HepG2 (cell line): ENCODE measurements at regions not wholly inside any gene's neighbourhood (a gene's known extent, or its start where the extent isn't known, plus 50 kb on each side); places are given as distances from the start of the nearest gene placed in this dataset.

ENCODE experiments used
- ATAC-seq: fragments of 200-7000 bp; cut with Tn5 transposase; 3 replicates; pipeline ENCODE4 v1.9.1; 2020; ENCODE audit warnings: mild to moderate bottlenecking, moderate library complexity
- BruUV-seq: library from RNA; stranded (reverse); fragments of 400-500 nt; replicated peaks from 2 replicates; lab custom pipeline; 2021; lab: Mats Ljungman, UMichigan
- CTCF ChIA-PET: fragments of 300-600 bp; formaldehyde crosslinking; extraction: SDS; loops from one replicate; lab custom pipeline; 2021; ENCODE audit warnings: low total read pairs, inconsistent platforms, low intra/inter-chr PET ratio; lab: Yijun Ruan, JAX
- POLR2A ChIA-PET: fragments of 350-600 bp; sonication (Branson Sonifier 250); formaldehyde crosslinking; loops from one replicate; lab custom pipeline; 2020; ENCODE audit warnings: antibody characterized with exemption, inconsistent platforms; lab: Yijun Ruan, JAX
- DNase-seq: peaks from one replicate; pipeline ENCODE4 v3.0.0-alpha.2; 2015; ENCODE audit warnings: low spot score
- FAIRE-seq: peaks from 3 replicates; lab custom pipeline; 2011; peaks lifted over from hg19 to GRCh38; lab: Jason Lieb, UNC
- H2AFZ ChIP-seq: one replicate; pipeline ENCODE4 v1.6.1; 2011; ENCODE audit warnings: low read length, inconsistent platforms
- H3K27ac ChIP-seq: fragments of 300-600 bp; 3 replicates; pipeline ENCODE4 v1.8.0; 2011; ENCODE audit warnings: mixed run types, mild to moderate bottlenecking, mixed read lengths, low read length, inconsistent platforms; ENCODE audit not compliant: insufficient read depth; ENCODE audit errors: extremely low read length
- H3K27me3 ChIP-seq, 2 experiments: fragments of 200-600 bp in 1 of 2; 2 replicates in 1 of 2; 3 replicates in 1 of 2; pipeline versions ENCODE4 v1.6.0 to v1.8.0; 2011; ENCODE audit warnings: low read length in 2 of 2, mild to moderate bottlenecking in 2 of 2, moderate library complexity in 2 of 2, inconsistent platforms in 1 of 2; ENCODE audit not compliant: insufficient read depth in 2 of 2, control insufficient read depth in 1 of 2
- H3K36me3 ChIP-seq, 2 experiments: fragments of 200-600 bp in 1 of 2; replicated peaks in 1 of 2; 2 replicates in 1 of 2; 3 replicates in 1 of 2; pipeline versions ENCODE4 v1.5.1 to v1.8.0; 2011; ENCODE audit warnings: low read length in 2 of 2, inconsistent platforms in 1 of 2; ENCODE audit not compliant: insufficient read depth in 2 of 2, control insufficient read depth in 1 of 2
- H3K4me1 ChIP-seq: 2 replicates; pipeline ENCODE4 v1.5.1; 2012; ENCODE audit warnings: low read length, inconsistent platforms; ENCODE audit not compliant: insufficient read depth
- H3K4me2 ChIP-seq: 2 replicates; pipeline ENCODE4 v1.6.0; 2011; ENCODE audit warnings: low read depth, low read length, inconsistent platforms
- H3K4me3 ChIP-seq, 3 experiments: fragments of 200-600 bp in 1 of 3; sonication (generic), shearing (Covaris generic) in 1 of 3; replicated peaks in 1 of 3; 2 replicates each; pipeline ENCODE4 v1.5.1; 2011 to 2016; ENCODE audit warnings: low read length in 3 of 3, inconsistent platforms in 2 of 3, low read depth in 2 of 3, mild to moderate bottlenecking in 2 of 3, control low read depth in 1 of 3, mixed read lengths in 1 of 3; ENCODE audit not compliant: insufficient read depth in 1 of 3
- H3K79me2 ChIP-seq: one replicate; pipeline ENCODE4 v1.6.1; 2011; ENCODE audit warnings: low read length, inconsistent platforms; ENCODE audit not compliant: insufficient read depth
- H3K9ac ChIP-seq: 2 replicates; pipeline ENCODE4 v1.6.0; 2011; ENCODE audit warnings: mild to moderate bottlenecking, low read depth, low read length, inconsistent platforms; ENCODE audit not compliant: insufficient read depth
- H3K9me3 ChIP-seq: 2 replicates; pipeline ENCODE4 v1.5.1; 2012; ENCODE audit warnings: mild to moderate bottlenecking, low read length
- H4K20me1 ChIP-seq: 2 replicates; pipeline ENCODE4 v1.6.0; 2011; ENCODE audit warnings: inconsistent platforms, mild to moderate bottlenecking, low read length, moderate library complexity; ENCODE audit not compliant: insufficient read depth
- ETS1 ChIP-seq: sonication (generic); formaldehyde crosslinking; IDR thresholded peaks from 2 replicates; pipeline ENCODE4 v1.4.0; 2020; ENCODE audit warnings: missing genetic modification reagents
- GFI1 ChIP-seq: sonication (generic); formaldehyde crosslinking; IDR thresholded peaks from 2 replicates; pipeline ENCODE4 v1.5.0; 2020; ENCODE audit warnings: missing genetic modification reagents, mild to moderate bottlenecking, borderline replicate concordance
- KLF9 ChIP-seq: IDR thresholded peaks from 2 replicates; pipeline ENCODE4 v1.6.1; 2016; ENCODE audit warnings: low read depth
- POGZ ChIP-seq: sonication (generic); formaldehyde crosslinking; IDR thresholded peaks from 2 replicates; pipeline ENCODE4 v1.4.0; 2020; ENCODE audit warnings: mild to moderate bottlenecking, missing genetic modification reagents
- RERE ChIP-seq: IDR thresholded peaks from 2 replicates; pipeline ENCODE4 v1.6.1; 2016; ENCODE audit warnings: low read depth, missing genetic modification reagents, missing compliant biosample characterization
- SMC3 ChIP-seq: IDR thresholded peaks from 2 replicates; pipeline ENCODE4 v1.6.1; 2011; ENCODE audit warnings: low read length, improper control_type of control experiment
- USF2 ChIP-seq, 2 experiments: sonication (generic) in 1 of 2; formaldehyde crosslinking in 1 of 2; IDR thresholded peaks; 2 replicates each; pipeline versions ENCODE4 v1.5.1 to v1.6.1; 2011 to 2020; ENCODE audit warnings: borderline replicate concordance in 1 of 2, low read depth in 1 of 2, low read length in 1 of 2, mild to moderate bottlenecking in 1 of 2, missing genetic modification reagents in 1 of 2, moderate library complexity in 1 of 2
- ZBTB44 ChIP-seq: sonication (generic); formaldehyde crosslinking; IDR thresholded peaks from 2 replicates; pipeline ENCODE4 v1.4.0; 2020; ENCODE audit warnings: missing genetic modification reagents
- ZNF253 ChIP-seq: sonication (generic); formaldehyde crosslinking; IDR thresholded peaks from 2 replicates; pipeline ENCODE4 v1.8.0; 2022; ENCODE audit warnings: mild to moderate bottlenecking, missing genetic modification reagents, borderline replicate concordance
- ZNF282 ChIP-seq: fragments of 450-650 bp; IDR thresholded peaks from 2 replicates; pipeline ENCODE4 v1.6.1; 2018; ENCODE audit not compliant: partially characterized antibody
- ZNF333 ChIP-seq: sonication (generic); formaldehyde crosslinking; IDR thresholded peaks from 2 replicates; pipeline ENCODE4 v1.4.0; 2020; ENCODE audit warnings: mild to moderate bottlenecking, missing genetic modification reagents, borderline replicate concordance
- WGBS: methylation state at CpG from one replicate; pipeline ENCODE4 v1.1.6; 2017; ENCODE audit warnings: low lambda C conversion rate; 5-methylcytosine and 5-hydroxymethylcytosine counted together
- in situ Hi-C: cut with HindIII; loops from 2 replicates; pipeline ENCODE4 v1.10.0; 2017; ENCODE audit warnings: low pct_unique_long_range_greater_than_20kb; ENCODE audit not compliant: extremely low pct_ligation_motif_present
- intact Hi-C: fragments of 100-400 bp; cut with micrococcal nuclease; formaldehyde crosslinking; loops from one replicate; pipeline ENCODE4 v1.10.0; 2022; ENCODE audit not compliant: unreplicated experiment

- Histone ChIP-seq H2AFZ (no peak overlapping the region), H3K36me3 (no peaks in the 10 kb centered on the region), H3K79me2 (no peaks in the 10 kb centered on the region), H3K4me1 (peaks cover 27% of the 10 kb centered on the region), H3K9ac (no peak overlapping the region), H3K27me3 (no peaks in the 10 kb centered on the region), H3K4me2 (no peak overlapping the region), H3K4me3 (no peak overlapping the region), H3K27ac (no peak overlapping the region), H3K9me3 (no peaks in the 10 kb centered on the region), H4K20me1 (no peaks in the 10 kb centered on the region)
- DNase-seq (no peak), ATAC-seq (no peak), FAIRE-seq (no peak)
- 88% methylated on average over 9 of the region's 9 CpGs for WGBS
- POLR2A ChIA-PET, result no interaction called here
- BruUV-seq, result no TSS peak
- CTCF ChIA-PET, result no interaction called here
- in situ Hi-C loops (no loop called here), intact Hi-C loops (no loop called here)
- no peak for TF ChIP-seq USF2 (IDR thresholded peaks at IDR 0.05; ENCODE audit: low read depth, low read length)
- no peak for TF ChIP-seq USF2 (CRISPR knock-in tag; IDR thresholded peaks at IDR 0.05; ENCODE audit: borderline replicate concordance)
- no peak for TF ChIP-seq ZNF253
- TF ChIP-seq POGZ, result no peak
- TF ChIP-seq ZBTB44 (CRISPR knock-in tag), result no peak
- TF ChIP-seq ETS1 (CRISPR knock-in tag), result no peak
- TF ChIP-seq ZNF333 (CRISPR knock-in tag), result no peak
- TF ChIP-seq ZNF282, result no peak
- no peak for TF ChIP-seq GFI1
- TF ChIP-seq RERE (CRISPR knock-in tag), result no peak
- no peak for TF ChIP-seq SMC3
- no peak for TF ChIP-seq KLF9
These were observed 97.1 kb downstream of the ETS2 start for GRCh38 chr21:38902608-38903445.
